ENCODE measurements at regions not wholly inside any gene's neighbourhood (a gene's known extent, or its start where the extent isn't known, plus 50 kb on each side); places are given as distances from the start of the nearest gene placed in this dataset.

GRCh38 chr2:18855027-18855426, 265.7 kb upstream of the NT5C1B start:
- DNase-seq (ENCODE audit: low spot score) (peak; percentile 15), ATAC-seq (peak; percentile 83), FAIRE-seq (peak; percentile 71)
- CTCF ChIA-PET (ENCODE audit: low intra/inter-chr PET ratio, low total read pairs) = interaction anchor here (0.6 kb wide), 1 partner anchor 624 kb away, joined by 3 read pairs; no protein-coding TSS in a partner anchor
- Histone ChIP-seq H3K79me2 (ENCODE audit: insufficient read depth, low read length) (no peaks in the 10 kb centered on the region), H3K36me3 (replicated peaks in 1 of 2; ENCODE audit: control insufficient read depth in 1 of 2, insufficient read depth in 2 of 2, low read length in 2 of 2) (no peaks in the 10 kb centered on the region), H4K20me1 (ENCODE audit: insufficient read depth, low read length) (no peaks in the 10 kb centered on the region), H3K9me3 (ENCODE audit: low read length) (no peaks in the 10 kb centered on the region), H3K4me2 (ENCODE audit: low read depth, low read length) (no peak overlapping the region), H2AFZ (ENCODE audit: low read length) (no peak overlapping the region), H3K4me1 (ENCODE audit: insufficient read depth, low read length) (no peaks in the 10 kb centered on the region), H3K9ac (ENCODE audit: insufficient read depth, low read depth, low read length) (no peak overlapping the region), H3K27me3 (ENCODE audit: control insufficient read depth in 1 of 2, insufficient read depth in 2 of 2, low read length in 2 of 2) (no peaks in the 10 kb centered on the region), H3K27ac (ENCODE audit: extremely low read length, insufficient read depth, low read length) (no peak overlapping the region), H3K4me3 (replicated peaks in 1 of 3; ENCODE audit: insufficient read depth in 1 of 3, low read depth in 2 of 3, low read length in 3 of 3) (no peak overlapping the region)
- in situ Hi-C loops (cut with HindIII; ENCODE audit: extremely low pct_ligation_motif_present, low pct_unique_long_range_greater_than_20kb) = no loop called here
- POLR2A ChIA-PET = no interaction called here
- intact Hi-C loops (cut with micrococcal nuclease; ENCODE audit: unreplicated experiment) = no loop called here
- no TSS peak for BruUV-seq (replicated peaks)
- no peak for TF ChIP-seq SNAPC5 (CRISPR knock-in tag; IDR thresholded peaks at IDR 0.05; ENCODE audit: borderline replicate concordance)
- no peak for TF ChIP-seq ZNF549 (CRISPR knock-in tag; IDR thresholded peaks at IDR 0.05)
- TF ChIP-seq ZNF776 (CRISPR knock-in tag; IDR thresholded peaks at IDR 0.05) = no peak
- no peak for TF ChIP-seq SAP130 (CRISPR knock-in tag; IDR thresholded peaks at IDR 0.05; ENCODE audit: low read depth)
- TF ChIP-seq STAG1 (CRISPR knock-in tag; IDR thresholded peaks at IDR 0.05) = peak; percentile 40
- TF ChIP-seq MNT (IDR thresholded peaks at IDR 0.05) = no peak
- TF ChIP-seq TRIM24 (CRISPR knock-in tag; IDR thresholded peaks at IDR 0.05) = no peak

- CTCF ChIA-PET (ENCODE audit: low intra/inter-chr PET ratio, low total read pairs) = no interaction called here
- WGBS (ENCODE audit: low lambda C conversion rate) = 42% methylated on average over 2 of the region's 2 CpGs
Measured at GRCh38 chr2:18849841-18850578, 260.6 kb upstream of the NT5C1B start.

More at GRCh38 chr2:18849841-18850578, 260.6 kb upstream of the NT5C1B start:
- in situ Hi-C loops (cut with HindIII; ENCODE audit: extremely low pct_ligation_motif_present, low pct_unique_long_range_greater_than_20kb) (no loop called here), intact Hi-C loops (cut with micrococcal nuclease; ENCODE audit: unreplicated experiment) (no loop called here)
- no peak overlapping the region for H3K4me2 ChIP-seq (ENCODE audit: low read depth, low read length)
- H3K4me1 ChIP-seq (ENCODE audit: insufficient read depth, low read length) = no peaks in the 10 kb centered on the region
- ATAC-seq = no peak
- H3K36me3 ChIP-seq (replicated peaks in 1 of 2; ENCODE audit: control insufficient read depth in 1 of 2, insufficient read depth in 2 of 2, low read length in 2 of 2) = no peaks in the 10 kb centered on the region
- no peaks in the 10 kb centered on the region for H3K79me2 ChIP-seq (ENCODE audit: insufficient read depth, low read length)
- no peak overlapping the region for H3K4me3 ChIP-seq (replicated peaks in 1 of 3; ENCODE audit: insufficient read depth in 1 of 3, low read depth in 2 of 3, low read length in 3 of 3)
- H3K27ac ChIP-seq (ENCODE audit: extremely low read length, insufficient read depth, low read length) = no peak overlapping the region
- H3K9ac ChIP-seq (ENCODE audit: insufficient read depth, low read depth, low read length) = no peak overlapping the region
- BruUV-seq (replicated peaks) = no TSS peak
- H3K27me3 ChIP-seq (ENCODE audit: control insufficient read depth in 1 of 2, insufficient read depth in 2 of 2, low read length in 2 of 2) = no peaks in the 10 kb centered on the region
- TF ChIP-seq MTERF4 (CRISPR knock-in tag; IDR thresholded peaks at IDR 0.05) (no peak), PAX8 (CRISPR knock-in tag; IDR thresholded peaks at IDR 0.05; ENCODE audit: borderline replicate concordance) (no peak), ZNF10 (CRISPR knock-in tag; IDR thresholded peaks at IDR 0.05; ENCODE audit: borderline replicate concordance, low read depth) (no peak), RNF219 (CRISPR knock-in tag; IDR thresholded peaks at IDR 0.05) (no peak), ZNF24 (IDR thresholded peaks at IDR 0.05) (no peak), DNMT1 (CRISPR knock-in tag; IDR thresholded peaks at IDR 0.05) (no peak), MED13 (CRISPR knock-in tag; IDR thresholded peaks at IDR 0.05) (no peak), MXD3 (CRISPR knock-in tag; IDR thresholded peaks at IDR 0.05) (no peak)
- DNase-seq (ENCODE audit: low spot score) = no peak
- H3K9me3 ChIP-seq (ENCODE audit: low read length) = no peaks in the 10 kb centered on the region
- no peak for FAIRE-seq
- H4K20me1 ChIP-seq (ENCODE audit: insufficient read depth, low read length) = no peaks in the 10 kb centered on the region
- POLR2A ChIA-PET = no interaction called here
- H2AFZ ChIP-seq (ENCODE audit: low read length) = no peak overlapping the region
